H1 (cell line): ENCODE measurements at regions not wholly inside any gene's neighbourhood (a gene's known extent, or its start where the extent isn't known, plus 50 kb on each side); places are given as distances from the start of the nearest gene placed in this dataset.

Source experiments
- CTCF ChIA-PET: fragments of 300-600 bp; sonication (Branson Sonifier 250); formaldehyde crosslinking; loops from one replicate; lab custom pipeline; 2021; ENCODE audit not compliant: partially characterized antibody; lab: Charles Lee
- POLR2A ChIA-PET: fragments of 300-600 bp; sonication (Branson Sonifier 250); formaldehyde crosslinking; loops from one replicate; lab custom pipeline; 2021; ENCODE audit warnings: inconsistent platforms; ENCODE audit not compliant: partially characterized antibody; lab: Charles Lee
- DNase-seq, 2 experiments: peaks; one replicate each; pipeline versions ENCODE4 v3.0.0 to v3.0.0-alpha.2; 2010 to 2022; ENCODE audit warnings: low spot score in 2 of 2, low read depth in 1 of 2, mixed read lengths in 1 of 2
- FAIRE-seq: peaks from 2 replicates; lab custom pipeline; 2011; peaks lifted over from hg19 to GRCh38; lab: Jason Lieb, UNC
- H2AFZ ChIP-seq: 2 replicates; pipeline ENCODE4 v1.8.1; 2012; ENCODE audit warnings: low read length, inconsistent platforms
- H2AK5ac ChIP-seq: 2 replicates; pipeline ENCODE4 v1.6.1; 2013; ENCODE audit warnings: low read depth, low read length
- H2BK120ac ChIP-seq: replicated peaks from 2 replicates; pipeline ENCODE3; 2013; ENCODE audit warnings: low read depth, low read length, inconsistent platforms
- H2BK12ac ChIP-seq: 2 replicates; pipeline ENCODE4 v1.6.1; 2013; ENCODE audit warnings: low read depth, low read length
- H2BK15ac ChIP-seq: 2 replicates; pipeline ENCODE4 v1.6.1; 2013; ENCODE audit warnings: low read length
- H2BK20ac ChIP-seq: 2 replicates; pipeline ENCODE4 v1.6.1; 2013; ENCODE audit warnings: low read length
- H2BK5ac ChIP-seq: 2 replicates; pipeline ENCODE4 v1.6.1; 2013; ENCODE audit warnings: low read depth, low read length
- H3K14ac ChIP-seq: 2 replicates; pipeline ENCODE4 v1.6.1; 2013; ENCODE audit warnings: inconsistent platforms; ENCODE audit not compliant: insufficient read length
- H3K18ac ChIP-seq: 2 replicates; pipeline ENCODE4 v1.6.1; 2013; ENCODE audit warnings: low read length; ENCODE audit errors: extremely low read depth
- H3K23ac ChIP-seq: 2 replicates; pipeline ENCODE4 v1.6.1; 2013; ENCODE audit warnings: inconsistent platforms; ENCODE audit not compliant: insufficient read length
- H3K23me2 ChIP-seq: 2 replicates; pipeline ENCODE4 v1.6.1; 2013; ENCODE audit warnings: low read depth, low read length
- H3K27ac ChIP-seq: 2 replicates; pipeline ENCODE4 v1.6.1; 2011; ENCODE audit warnings: low read depth, low read length, inconsistent platforms
- H3K27me3 ChIP-seq, 4 experiments: replicated peaks in 1 of 4; 1 replicate in 1 of 4; 2 replicates in 3 of 4; pipeline versions ENCODE4 v1.6.1 to v1.8.1; 2011 to 2013; ENCODE audit warnings: low read length in 3 of 4, mild to moderate bottlenecking in 3 of 4, inconsistent platforms in 2 of 4, mixed read lengths in 2 of 4, moderate library complexity in 1 of 4; ENCODE audit not compliant: control insufficient read depth in 3 of 4, insufficient read depth in 3 of 4; ENCODE audit errors: extremely low read depth in 1 of 4
- H3K36me3 ChIP-seq, 4 experiments: 2 replicates each; pipeline versions ENCODE4 v1.6.1 to v1.8.1; 2011 to 2013; ENCODE audit warnings: mild to moderate bottlenecking in 4 of 4, low read length in 3 of 4, moderate library complexity in 2 of 4, control low read depth in 1 of 4, inconsistent platforms in 1 of 4; ENCODE audit not compliant: insufficient read depth in 4 of 4, control insufficient read depth in 2 of 4
- H3K4ac ChIP-seq: replicated peaks from 2 replicates; pipeline ENCODE3; 2013; ENCODE audit warnings: low read length, low read depth, mixed read lengths, inconsistent platforms; ENCODE audit not compliant: insufficient read length
- H3K4me1 ChIP-seq, 4 experiments: replicated peaks in 1 of 4; 1 replicate in 1 of 4; 2 replicates in 3 of 4; pipeline versions ENCODE4 v1.6.1 to v1.8.1; 2011 to 2013; ENCODE audit warnings: low read length in 3 of 4, inconsistent platforms in 2 of 4, mixed read lengths in 1 of 4; ENCODE audit not compliant: insufficient read depth in 4 of 4, control insufficient read depth in 3 of 4
- H3K4me2 ChIP-seq, 2 experiments: 2 replicates each; pipeline versions ENCODE4 v1.6.1 to v1.8.1; 2011 to 2013; ENCODE audit warnings: low read depth in 2 of 2, low read length in 2 of 2, control low read depth in 1 of 2, inconsistent platforms in 1 of 2, mild to moderate bottlenecking in 1 of 2; ENCODE audit not compliant: insufficient read depth in 1 of 2
- H3K4me3 ChIP-seq, 4 experiments: fragments of 200-600, 300-600 bp in 1 of 4; sonication (generic), shearing (Covaris generic), sonication (Bioruptor Twin) in 1 of 4; 2 replicates each; pipeline versions ENCODE4 v1.5.1 to v1.8.1; 2011 to 2016; ENCODE audit warnings: low read length in 4 of 4, low read depth in 3 of 4, control low read depth in 2 of 4, inconsistent platforms in 2 of 4, mild to moderate bottlenecking in 2 of 4, mixed read lengths in 1 of 4, moderate library complexity in 1 of 4; ENCODE audit not compliant: insufficient read depth in 2 of 4; ENCODE audit errors: extremely low read depth in 1 of 4
- H3K56ac ChIP-seq: replicated peaks from 2 replicates; pipeline ENCODE3; 2013; ENCODE audit warnings: low read depth, mild to moderate bottlenecking, mixed read lengths, low read length, inconsistent platforms; ENCODE audit not compliant: insufficient read length
- H3K79me1 ChIP-seq: 2 replicates; pipeline ENCODE4 v1.6.1; 2013; ENCODE audit warnings: low read depth, low read length, control low read depth
- H3K79me2 ChIP-seq, 2 experiments: 2 replicates each; pipeline versions ENCODE4 v1.6.1 to v1.8.1; 2012 to 2013; ENCODE audit warnings: low read length in 2 of 2, mild to moderate bottlenecking in 2 of 2, inconsistent platforms in 1 of 2; ENCODE audit not compliant: insufficient read depth in 2 of 2, control insufficient read depth in 1 of 2
- H3K9ac ChIP-seq, 4 experiments: replicated peaks in 1 of 4; 1 replicate in 1 of 4; 2 replicates in 3 of 4; pipeline versions ENCODE4 v1.6.1 to v1.8.1; 2011 to 2013; ENCODE audit warnings: low read depth in 3 of 4, low read length in 3 of 4, control low read depth in 2 of 4, mild to moderate bottlenecking in 2 of 4, moderate library complexity in 2 of 4, inconsistent platforms in 1 of 4; ENCODE audit errors: extremely low read depth in 1 of 4
- H3K9me3 ChIP-seq, 2 experiments: 2 replicates each; pipeline versions ENCODE4 v1.6.1 to v1.8.1; 2012 to 2013; ENCODE audit warnings: mild to moderate bottlenecking in 2 of 2, moderate library complexity in 2 of 2, control low read depth in 1 of 2, inconsistent platforms in 1 of 2, low read depth in 1 of 2, low read length in 1 of 2, mixed read lengths in 1 of 2; ENCODE audit not compliant: insufficient read depth in 2 of 2
- H4K20me1 ChIP-seq, 2 experiments: replicated peaks in 1 of 2; 2 replicates each; pipeline versions ENCODE3 to v1.8.1; 2011 to 2013; ENCODE audit warnings: inconsistent platforms in 2 of 2, low read length in 2 of 2, mild to moderate bottlenecking in 1 of 2; ENCODE audit not compliant: insufficient read depth in 2 of 2, control insufficient read depth in 1 of 2
- H4K5ac ChIP-seq: 2 replicates; pipeline ENCODE4 v1.6.1; 2013; ENCODE audit warnings: low read length, low read depth, mixed read lengths, inconsistent platforms; ENCODE audit not compliant: insufficient read length
- H4K8ac ChIP-seq: 2 replicates; pipeline ENCODE4 v1.8.0; 2013; ENCODE audit warnings: mild to moderate bottlenecking, moderate library complexity, low read length, inconsistent platforms; ENCODE audit not compliant: insufficient read depth; ENCODE audit errors: extremely low read depth
- H4K91ac ChIP-seq: replicated peaks from 2 replicates; pipeline ENCODE3; 2013; ENCODE audit warnings: low read length, mixed read lengths, inconsistent platforms; ENCODE audit not compliant: insufficient read length
- CREB1 ChIP-seq: IDR thresholded peaks from 2 replicates; pipeline ENCODE4 v1.6.1; 2012; ENCODE audit warnings: inconsistent platforms
- E2F6 ChIP-seq: IDR thresholded peaks from 2 replicates; pipeline ENCODE4 v1.6.1; 2012; ENCODE audit warnings: inconsistent platforms
- HDAC2 ChIP-seq, 2 experiments: fragments of 300-600 bp in 1 of 2; sonication (generic) in 1 of 2; IDR thresholded peaks; 2 replicates each; pipeline ENCODE4 v1.6.1; 2011 to 2012; ENCODE audit warnings: low read depth in 2 of 2, low read length in 2 of 2, mild to moderate bottlenecking in 2 of 2, moderate library complexity in 2 of 2, borderline replicate concordance in 1 of 2, inconsistent platforms in 1 of 2
- JUN ChIP-seq: IDR thresholded peaks from 2 replicates; pipeline ENCODE4 v1.6.1; 2011; ENCODE audit warnings: low read depth, mild to moderate bottlenecking, improper control_type of control experiment, low read length
- POLR2AphosphoS5 ChIP-seq: IDR thresholded peaks from 2 replicates; pipeline ENCODE4 v1.6.1; 2011; ENCODE audit warnings: low read depth, low read length
- WGBS, 2 experiments: shearing (Covaris generic) in 1 of 2; methylation state at CpG; one replicate each; pipeline versions ENCODE4 v1.1.6 to v1.1.7; 2013 to 2015; ENCODE audit warnings: low lambda C conversion rate in 2 of 2, mixed read lengths in 2 of 2, inconsistent platforms in 1 of 2, low coverage in 1 of 2, missing lambda C conversion rate in 1 of 2; ENCODE audit not compliant: insufficient replicate concordance in 2 of 2, insufficient coverage in 1 of 2, insufficient read length in 1 of 2; ENCODE audit errors: extremely low coverage in 1 of 2, missing lambda C conversion rate in 1 of 2; 5-methylcytosine and 5-hydroxymethylcytosine counted together

DNA sequence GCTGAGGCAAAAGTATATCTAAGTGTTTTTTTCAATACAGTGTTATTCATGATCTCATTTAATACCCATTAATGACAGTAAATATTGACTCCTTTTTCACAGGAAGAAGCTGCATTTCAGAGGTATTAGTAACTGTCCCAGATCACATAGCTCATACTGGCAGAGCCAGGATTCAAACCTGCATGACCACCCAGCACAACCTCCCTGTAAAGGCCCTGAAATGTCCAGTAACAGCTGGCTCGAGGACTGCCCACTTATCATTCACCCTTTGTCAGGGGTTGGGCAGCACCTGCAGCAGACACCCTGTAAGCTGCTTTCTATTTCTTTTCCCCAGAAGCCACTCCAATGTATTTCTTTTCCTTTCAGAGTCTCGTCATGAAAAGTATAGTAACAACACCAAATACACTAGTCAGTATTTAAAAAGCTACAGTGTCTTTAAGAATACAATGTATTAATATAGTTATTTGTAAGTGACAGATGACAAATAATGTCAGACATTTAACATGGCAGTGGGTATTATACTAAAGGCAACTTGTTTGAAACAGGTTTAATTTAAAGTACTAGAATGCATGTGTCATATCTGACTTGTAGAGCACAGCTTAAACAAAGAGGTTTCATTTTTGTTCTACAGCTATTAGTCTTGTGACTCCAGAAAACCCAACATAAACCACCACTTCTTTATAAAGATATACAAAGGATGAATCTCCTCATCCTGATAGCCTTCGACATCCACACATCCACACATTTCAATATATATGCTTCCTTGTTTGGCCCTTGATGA, 841.6 kb upstream of the GJE1 start:
- Histone ChIP-seq H3K9ac (no peak overlapping the region), H2BK12ac (no peak overlapping the region), H3K27ac (no peak overlapping the region), H3K4ac (no peak overlapping the region), H3K27me3 (no peaks in the 10 kb centered on the region), H2AK5ac (no peak overlapping the region), H3K36me3 (0 out of 8 replicates have a peak, but pooled peaks cover 0 to 3% (median 0%) of the 10 kb centered on the region in 4 experiments), H4K91ac (no peak overlapping the region), H4K20me1 (no peaks in the 10 kb centered on the region), H3K23me2 (no peaks in the 10 kb centered on the region), H3K56ac (no peak overlapping the region), H3K4me2 (no peak overlapping the region), H4K8ac (no peak overlapping the region), H2BK15ac (no peak overlapping the region), H2BK20ac (no peak overlapping the region), H3K79me2 (no peaks in the 10 kb centered on the region), H2BK5ac (no peak overlapping the region)
- DNase-seq, result no peak
- POLR2A ChIA-PET, result no interaction called here
- TF ChIP-seq E2F6 (no peak), JUN (no peak), POLR2AphosphoS5 (no peak), CREB1 (no peak), HDAC2 (IDR thresholded peaks at IDR 0.05; ENCODE audit: borderline replicate concordance in 1 of 2, low read depth in 2 of 2, low read length in 2 of 2) (no peak)
- TF ChIP-seq, all 59 proteins: peak for 0
- no peak overlapping the region for H3K23ac ChIP-seq
- H3K4me1 ChIP-seq, result no peaks in the 10 kb centered on the region
- CTCF ChIA-PET, result no interaction called here
- no peaks in the 10 kb centered on the region for H3K79me1 ChIP-seq
- H2AFZ ChIP-seq, result no peak overlapping the region
- no peak overlapping the region for H3K14ac ChIP-seq
- no peak overlapping the region for H3K4me3 ChIP-seq
- no peak overlapping the region for H3K18ac ChIP-seq
- no peak overlapping the region for H2BK120ac ChIP-seq
- no peak for FAIRE-seq
- 86% methylated on average over 3 of the region's 3 CpGs; no CpG with 5 or more reads in 1 of the 2 experiments for whole genome bisulfite sequencing, 2 experiments
- no peaks in the 10 kb centered on the region for H3K9me3 ChIP-seq
- no peak overlapping the region for H4K5ac ChIP-seq
